ENCODE measurements at regions not wholly inside any gene's neighbourhood (a gene's known extent, or its start where the extent isn't known, plus 50 kb on each side); places are given as distances from the start of the nearest gene placed in this dataset.
"Not testable (repeated sequence)": the region's sequence is repeated elsewhere in the genome, so short reads cannot be mapped to it uniquely, and the experiment has no call there.

DNA sequence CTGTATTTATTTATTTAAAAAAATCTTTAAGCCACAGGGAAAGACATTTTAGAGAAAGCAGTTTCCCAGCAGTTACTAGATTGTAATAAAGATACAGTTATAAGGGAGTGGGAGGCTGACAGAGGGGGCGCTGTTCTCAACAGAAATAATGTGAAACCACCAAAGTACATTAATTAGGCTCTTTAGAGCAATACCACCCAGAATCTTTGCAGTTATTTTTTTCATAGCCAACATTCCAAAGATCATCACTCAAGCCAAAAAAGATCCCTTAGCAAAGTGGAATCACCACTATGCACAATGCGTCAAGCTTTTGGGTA is 331.3 kb upstream of the DEFB112 start:
- intact Hi-C loops (cut with micrococcal nuclease; ENCODE audit: unreplicated experiment): no loop called here

DNA sequence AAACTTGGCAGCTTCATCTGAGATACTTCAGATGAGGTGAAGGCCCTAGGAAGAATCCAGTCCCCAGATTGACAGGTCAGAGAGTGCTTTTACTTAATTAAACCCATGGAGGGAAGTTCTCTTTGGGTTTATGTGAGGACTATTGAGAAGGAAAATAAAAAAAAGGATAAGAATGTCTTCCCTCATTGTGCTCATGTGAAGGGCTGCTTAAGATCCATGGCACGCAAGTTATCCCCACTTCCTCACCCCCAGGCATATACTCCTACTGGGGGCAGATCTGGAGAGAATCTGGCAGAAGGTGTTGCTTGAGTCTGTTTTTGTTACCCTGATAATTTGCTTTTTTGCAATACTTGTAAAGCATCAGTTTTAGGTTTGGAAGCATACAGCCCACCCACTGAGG is 322.9 kb upstream of the TFAP2D start:
- Histone ChIP-seq H3K27me3 (replicated peaks; ENCODE audit: control insufficient read depth, insufficient read depth, low read length) (no peaks in the 10 kb centered on the region), H3K4me3 (ENCODE audit: low read depth, low read length) (no peak overlapping the region), H3K36me3 (ENCODE audit: control insufficient read depth, insufficient read depth, low read length) (no peaks in the 10 kb centered on the region), H3K4me1 (no peaks in the 10 kb centered on the region), H3K9me3 (no peaks in the 10 kb centered on the region)
- H3K36me3 Mint-ChIP-seq (ENCODE audit: insufficient read depth, unreplicated experiment): no peaks in the 10 kb centered on the region
- H3K4me3 Mint-ChIP-seq (ENCODE audit: unreplicated experiment): no peak overlapping the region
- intact Hi-C loops (cut with micrococcal nuclease; ENCODE audit: unreplicated experiment): no loop called here
- no peaks in the 10 kb centered on the region for H3K4me1 Mint-ChIP-seq (ENCODE audit: low read depth, unreplicated experiment)
- no peak overlapping the region for H3K27ac Mint-ChIP-seq (ENCODE audit: unreplicated experiment)
- no peaks in the 10 kb centered on the region for H3K9me3 Mint-ChIP-seq (ENCODE audit: unreplicated experiment)
- no peak for DNase-seq
- POLR2A ChIA-PET: no interaction called here
- H3K27me3 Mint-ChIP-seq (ENCODE audit: insufficient read depth, unreplicated experiment): no peaks in the 10 kb centered on the region
- TF ChIP-seq, protein P1, sequence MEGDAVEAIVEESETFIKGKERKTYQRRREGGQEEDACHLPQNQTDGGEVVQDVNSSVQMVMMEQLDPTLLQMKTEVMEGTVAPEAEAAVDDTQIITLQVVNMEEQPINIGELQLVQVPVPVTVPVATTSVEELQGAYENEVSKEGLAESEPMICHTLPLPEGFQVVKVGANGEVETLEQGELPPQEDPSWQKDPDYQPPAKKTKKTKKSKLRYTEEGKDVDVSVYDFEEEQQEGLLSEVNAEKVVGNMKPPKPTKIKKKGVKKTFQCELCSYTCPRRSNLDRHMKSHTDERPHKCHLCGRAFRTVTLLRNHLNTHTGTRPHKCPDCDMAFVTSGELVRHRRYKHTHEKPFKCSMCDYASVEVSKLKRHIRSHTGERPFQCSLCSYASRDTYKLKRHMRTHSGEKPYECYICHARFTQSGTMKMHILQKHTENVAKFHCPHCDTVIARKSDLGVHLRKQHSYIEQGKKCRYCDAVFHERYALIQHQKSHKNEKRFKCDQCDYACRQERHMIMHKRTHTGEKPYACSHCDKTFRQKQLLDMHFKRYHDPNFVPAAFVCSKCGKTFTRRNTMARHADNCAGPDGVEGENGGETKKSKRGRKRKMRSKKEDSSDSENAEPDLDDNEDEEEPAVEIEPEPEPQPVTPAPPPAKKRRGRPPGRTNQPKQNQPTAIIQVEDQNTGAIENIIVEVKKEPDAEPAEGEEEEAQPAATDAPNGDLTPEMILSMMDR (IDR thresholded peaks at IDR 0.05; ENCODE audit: insufficient read depth in 1 of 2, low read depth in 1 of 2, low read length in 1 of 2, severe bottlenecking in 1 of 2, unreplicated experiment in 1 of 2): no peak
- CTCF ChIA-PET: no interaction called here
- no TSS peak for BruUV-seq (replicated peaks)

More for the DNA sequence above, 331.3 kb upstream of the DEFB112 start:
- Mint-ChIP-seq H3K27me3 (ENCODE audit: insufficient read depth, unreplicated experiment) (no peaks in the 10 kb centered on the region), H3K9me3 (ENCODE audit: unreplicated experiment) (peaks cover 3% of the 10 kb centered on the region), H3K4me1 (ENCODE audit: low read depth, unreplicated experiment) (no peaks in the 10 kb centered on the region), H3K4me3 (ENCODE audit: unreplicated experiment) (no peak overlapping the region), H3K27ac (ENCODE audit: unreplicated experiment) (no peak overlapping the region), H3K36me3 (ENCODE audit: insufficient read depth, unreplicated experiment) (no peaks in the 10 kb centered on the region)
- H3K4me3 ChIP-seq (ENCODE audit: low read depth, low read length): no peak overlapping the region
- H3K36me3 ChIP-seq (ENCODE audit: control insufficient read depth, insufficient read depth, low read length): no peaks in the 10 kb centered on the region
- no TSS peak for BruUV-seq (replicated peaks)
- TF ChIP-seq, protein P1 (IDR thresholded peaks at IDR 0.05; ENCODE audit: insufficient read depth in 1 of 2, low read depth in 1 of 2, low read length in 1 of 2, severe bottlenecking in 1 of 2, unreplicated experiment in 1 of 2): no peak
- H3K9me3 ChIP-seq: no peaks in the 10 kb centered on the region
- no peaks in the 10 kb centered on the region for H3K27me3 ChIP-seq (replicated peaks; ENCODE audit: control insufficient read depth, insufficient read depth, low read length)
- POLR2A ChIA-PET: no interaction called here
- no peaks in the 10 kb centered on the region for H3K4me1 ChIP-seq
- no peak for DNase-seq
- CTCF ChIA-PET: no interaction called here

DNA sequence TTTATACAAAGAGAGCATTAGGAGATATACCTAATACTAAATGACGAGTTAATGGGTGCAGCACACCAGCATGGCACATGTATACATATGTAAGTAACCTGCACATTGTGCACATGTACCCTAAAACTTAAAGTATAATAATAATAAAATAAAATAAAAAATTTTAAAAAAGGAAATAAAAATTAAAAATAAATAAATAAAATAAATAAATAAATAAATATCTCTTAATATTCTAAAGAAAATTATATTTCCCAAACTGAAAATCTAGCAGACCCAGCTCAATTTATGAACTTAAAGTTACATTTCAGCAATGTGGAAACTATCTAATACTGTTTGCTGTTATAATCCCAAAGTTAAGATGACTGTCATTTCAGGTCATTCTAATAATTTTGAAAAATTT is 319.2 kb upstream of the TFAP2D start:
- H3K4me1 ChIP-seq; CTCF ChIA-PET; H3K36me3 ChIP-seq (ENCODE audit: control insufficient read depth, insufficient read depth, low read length); POLR2A ChIA-PET; intact Hi-C loops (cut with micrococcal nuclease; ENCODE audit: unreplicated experiment); H3K4me1 Mint-ChIP-seq (ENCODE audit: low read depth, unreplicated experiment); H3K27me3 ChIP-seq (replicated peaks; ENCODE audit: control insufficient read depth, insufficient read depth, low read length); H3K9me3 ChIP-seq; DNase-seq; H3K27ac Mint-ChIP-seq (ENCODE audit: unreplicated experiment); H3K4me3 ChIP-seq (ENCODE audit: low read depth, low read length); H3K36me3 Mint-ChIP-seq (ENCODE audit: insufficient read depth, unreplicated experiment); BruUV-seq (replicated peaks); H3K4me3 Mint-ChIP-seq (ENCODE audit: unreplicated experiment); H3K27me3 Mint-ChIP-seq (ENCODE audit: insufficient read depth, unreplicated experiment); H3K9me3 Mint-ChIP-seq (ENCODE audit: unreplicated experiment): not testable (repeated sequence)

DNA sequence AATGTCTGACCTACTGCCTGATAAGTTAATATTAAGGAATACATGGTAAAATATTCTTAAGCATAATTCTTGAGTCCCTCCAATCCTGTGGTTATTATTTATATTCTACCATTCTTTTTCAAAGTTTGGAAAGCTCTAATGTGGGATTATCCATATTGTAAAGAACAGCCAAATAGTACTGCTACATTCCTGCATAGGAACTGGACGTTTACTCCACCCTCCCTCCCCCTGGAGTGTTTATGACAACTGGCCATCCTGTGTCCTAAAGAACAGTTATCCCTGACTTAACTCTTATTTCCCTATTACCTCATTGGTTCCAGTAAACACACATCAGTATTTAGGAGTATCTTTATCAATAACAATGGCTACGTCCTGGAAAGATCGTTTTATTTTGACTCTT is 308.7 kb upstream of the TFAP2D start:
- H3K4me1 Mint-ChIP-seq (ENCODE audit: low read depth, unreplicated experiment): no peaks in the 10 kb centered on the region
- DNase-seq: no peak

More for the DNA sequence above, 308.7 kb upstream of the TFAP2D start:
- Histone ChIP-seq H3K36me3 (ENCODE audit: control insufficient read depth, insufficient read depth, low read length) (no peaks in the 10 kb centered on the region), H3K4me3 (ENCODE audit: low read depth, low read length) (no peak overlapping the region), H3K4me1 (peaks cover 11% of the 10 kb centered on the region), H3K27me3 (replicated peaks; ENCODE audit: control insufficient read depth, insufficient read depth, low read length) (no peaks in the 10 kb centered on the region), H3K9me3 (no peaks in the 10 kb centered on the region; the same call in 1 of the 2 replicates)
- H3K36me3 Mint-ChIP-seq (ENCODE audit: insufficient read depth, unreplicated experiment): no peaks in the 10 kb centered on the region
- H3K27me3 Mint-ChIP-seq (ENCODE audit: insufficient read depth, unreplicated experiment): no peaks in the 10 kb centered on the region
- POLR2A ChIA-PET: no interaction called here
- TF ChIP-seq, protein P1 (IDR thresholded peaks at IDR 0.05; ENCODE audit: insufficient read depth in 1 of 2, low read depth in 1 of 2, low read length in 1 of 2, severe bottlenecking in 1 of 2, unreplicated experiment in 1 of 2): no peak
- CTCF ChIA-PET: no interaction called here
- no peak overlapping the region for H3K4me3 Mint-ChIP-seq (ENCODE audit: unreplicated experiment)
- intact Hi-C loops (cut with micrococcal nuclease; ENCODE audit: unreplicated experiment): no loop called here
- no peaks in the 10 kb centered on the region for H3K9me3 Mint-ChIP-seq (ENCODE audit: unreplicated experiment)
- no TSS peak for BruUV-seq (replicated peaks)
- H3K27ac Mint-ChIP-seq (ENCODE audit: unreplicated experiment): no peak overlapping the region
